ENCODE measurements at regions not wholly inside any gene's neighbourhood (a gene's known extent, or its start where the extent isn't known, plus 50 kb on each side); places are given as distances from the start of the nearest gene placed in this dataset.

- no peak for TF ChIP-seq USF2 (IDR thresholded peaks at IDR 0.05)
- no peak for TF ChIP-seq CTCF (IDR thresholded peaks at IDR 0.05)
- no peak for TF ChIP-seq JUNB (IDR thresholded peaks at IDR 0.05)
- no peak for TF ChIP-seq REST (IDR thresholded peaks at IDR 0.05)
- no peak for TF ChIP-seq RCOR1 (IDR thresholded peaks at IDR 0.05; ENCODE audit: low read depth, low read length)
- TF ChIP-seq SMC3 (IDR thresholded peaks at IDR 0.05), result no peak
- TF ChIP-seq ELK1 (IDR thresholded peaks at IDR 0.05; ENCODE audit: low read depth, low read length), result no peak
- no peak for TF ChIP-seq EHMT2 (IDR thresholded peaks at IDR 0.05; ENCODE audit: low read depth)
- no peak for TF ChIP-seq PBX3 (IDR thresholded peaks at IDR 0.05)
- TF ChIP-seq RAD21 (conservative IDR thresholded peaks at IDR 0.05 in 1 of 2, IDR thresholded peaks at IDR 0.05 in 1 of 2), result no peak
- TF ChIP-seq NFE2L2 (conservative IDR thresholded peaks at IDR 0.05; ENCODE audit: low read length), result no peak
- TF ChIP-seq HMGXB4 (CRISPR knock-in tag; IDR thresholded peaks at IDR 0.05; ENCODE audit: borderline replicate concordance), result no peak
Observed at GRCh38 chr9:12633016-12633765, 60.0 kb upstream of the TYRP1 start.

All from A549 (cell line).